Retinal pigment epithelial cell (primary cell): ENCODE measurements at regions not wholly inside any gene's neighbourhood (a gene's known extent, or its start where the extent isn't known, plus 50 kb on each side); places are given as distances from the start of the nearest gene placed in this dataset.

Experiments
- DNase-seq: peaks from one replicate; pipeline ENCODE4 v3.0.0-alpha.2; 2010; ENCODE audit warnings: low read depth
- H3K4me3 ChIP-seq: 2 replicates; pipeline ENCODE4 v1.5.1; 2011; ENCODE audit warnings: mild to moderate bottlenecking, low read length, control low read depth, moderate library complexity
- TF ChIP-seq, protein P1 (sequence below): conservative IDR thresholded peaks from 2 replicates; pipeline ENCODE4 v1.5.1; 2011; ENCODE audit warnings: low read depth, low read length, control low read depth, inconsistent platforms

DNA sequence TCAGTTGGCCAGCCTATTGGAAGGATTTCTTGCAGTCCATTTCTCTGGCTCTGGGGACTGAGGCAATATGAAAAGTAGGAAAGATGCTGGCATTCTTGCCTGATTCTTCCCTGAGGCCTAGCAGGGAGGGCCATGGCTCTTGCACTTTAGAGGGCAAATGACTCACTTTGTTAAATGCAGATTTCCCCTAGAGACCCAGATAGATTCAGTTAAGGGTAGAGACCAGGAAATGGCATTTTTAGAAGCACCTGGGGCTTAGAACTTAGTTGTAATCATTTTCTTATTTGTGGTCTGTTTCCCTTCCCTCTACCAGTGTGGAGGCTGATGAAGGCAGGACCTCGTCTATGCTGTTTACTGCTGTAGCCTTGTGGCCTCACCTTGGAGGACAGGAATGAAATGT is 112.8 kb upstream of the NR3C1 start:
- TF ChIP-seq, protein P1, sequence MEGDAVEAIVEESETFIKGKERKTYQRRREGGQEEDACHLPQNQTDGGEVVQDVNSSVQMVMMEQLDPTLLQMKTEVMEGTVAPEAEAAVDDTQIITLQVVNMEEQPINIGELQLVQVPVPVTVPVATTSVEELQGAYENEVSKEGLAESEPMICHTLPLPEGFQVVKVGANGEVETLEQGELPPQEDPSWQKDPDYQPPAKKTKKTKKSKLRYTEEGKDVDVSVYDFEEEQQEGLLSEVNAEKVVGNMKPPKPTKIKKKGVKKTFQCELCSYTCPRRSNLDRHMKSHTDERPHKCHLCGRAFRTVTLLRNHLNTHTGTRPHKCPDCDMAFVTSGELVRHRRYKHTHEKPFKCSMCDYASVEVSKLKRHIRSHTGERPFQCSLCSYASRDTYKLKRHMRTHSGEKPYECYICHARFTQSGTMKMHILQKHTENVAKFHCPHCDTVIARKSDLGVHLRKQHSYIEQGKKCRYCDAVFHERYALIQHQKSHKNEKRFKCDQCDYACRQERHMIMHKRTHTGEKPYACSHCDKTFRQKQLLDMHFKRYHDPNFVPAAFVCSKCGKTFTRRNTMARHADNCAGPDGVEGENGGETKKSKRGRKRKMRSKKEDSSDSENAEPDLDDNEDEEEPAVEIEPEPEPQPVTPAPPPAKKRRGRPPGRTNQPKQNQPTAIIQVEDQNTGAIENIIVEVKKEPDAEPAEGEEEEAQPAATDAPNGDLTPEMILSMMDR, result no peak
- no peak for DNase-seq
- no peak overlapping the region for H3K4me3 ChIP-seq

DNA sequence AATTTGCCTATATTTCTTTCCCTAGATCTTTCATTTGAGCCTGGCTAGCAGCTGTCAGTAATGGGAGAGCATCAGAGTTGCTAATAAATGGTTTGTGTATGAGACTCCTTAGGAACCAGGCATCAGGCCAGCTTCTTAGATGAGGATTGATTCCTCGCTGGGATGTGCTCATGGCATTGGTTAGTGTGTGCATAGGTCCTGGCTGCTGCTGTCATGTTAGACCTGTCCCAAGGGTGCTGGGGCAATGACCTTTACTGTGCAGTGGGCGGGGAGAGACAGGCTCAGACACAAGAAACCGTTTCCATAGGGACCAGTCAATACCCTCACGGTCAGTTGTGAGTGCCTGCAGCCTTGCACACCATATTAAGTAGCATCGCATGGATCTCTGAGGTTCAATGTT is 112.3 kb upstream of the NR3C1 start:
- DNase-seq, result no peak
- TF ChIP-seq, protein P1, result no peak
- no peak overlapping the region for H3K4me3 ChIP-seq

DNA sequence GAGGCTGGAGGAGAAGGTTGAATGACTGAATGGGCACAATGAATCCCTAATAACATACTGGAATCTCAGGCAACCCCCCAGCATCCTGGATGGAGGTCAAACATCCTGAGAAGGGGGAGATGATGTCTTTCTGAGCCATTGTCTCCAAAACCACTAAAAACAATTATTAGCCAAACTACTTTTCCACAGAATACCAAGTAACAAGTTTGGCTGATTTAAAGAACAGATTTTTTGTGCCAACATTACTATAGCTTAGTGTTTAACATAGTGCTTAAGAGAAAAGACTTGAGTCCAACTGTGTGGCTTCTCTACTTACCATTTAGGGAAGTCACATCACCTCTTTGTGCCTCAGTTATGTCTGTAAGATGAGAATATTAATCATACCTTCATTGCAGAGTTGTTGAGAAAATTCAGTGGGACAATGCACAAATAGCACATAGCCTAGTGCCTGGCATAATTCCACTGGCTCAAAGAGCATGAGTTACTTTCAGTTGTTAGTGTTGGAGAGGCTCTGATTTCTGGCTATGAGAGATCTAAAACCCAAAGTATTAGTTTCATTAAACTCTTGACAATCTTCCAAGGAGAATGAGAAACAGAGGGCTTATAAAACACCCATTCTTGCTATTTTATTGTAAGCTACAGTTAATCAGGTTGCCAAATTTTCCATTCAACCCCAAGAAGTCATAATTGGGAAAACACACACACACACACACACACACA is 111.3 kb upstream of the NR3C1 start:
- TF ChIP-seq, protein P1, result no peak
- no peak for DNase-seq

DNA sequence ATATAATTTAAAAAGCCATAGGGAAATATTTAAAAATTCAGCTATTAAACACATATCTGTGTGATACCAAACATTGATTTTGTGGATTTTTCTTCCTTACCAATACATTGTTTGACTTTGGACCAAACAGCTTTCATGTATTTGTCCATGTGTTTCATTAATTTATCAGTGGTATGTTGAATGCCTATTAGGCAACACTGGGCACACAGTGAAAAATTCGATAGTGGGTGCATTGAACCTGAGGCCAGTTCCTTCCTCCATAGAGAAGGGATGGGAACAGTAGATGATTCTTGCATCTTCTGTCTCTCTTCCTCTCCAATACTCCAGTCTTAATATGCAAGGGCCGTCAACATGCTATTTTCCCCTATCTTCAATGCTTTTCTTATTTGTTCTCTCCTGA is 110.2 kb upstream of the NR3C1 start:
- H3K4me3 ChIP-seq, result no peak overlapping the region
- TF ChIP-seq, protein P1, result no peak
- no peak for DNase-seq

More for the DNA sequence above, 111.3 kb upstream of the NR3C1 start:
- H3K4me3 ChIP-seq, result no peak overlapping the region

DNA sequence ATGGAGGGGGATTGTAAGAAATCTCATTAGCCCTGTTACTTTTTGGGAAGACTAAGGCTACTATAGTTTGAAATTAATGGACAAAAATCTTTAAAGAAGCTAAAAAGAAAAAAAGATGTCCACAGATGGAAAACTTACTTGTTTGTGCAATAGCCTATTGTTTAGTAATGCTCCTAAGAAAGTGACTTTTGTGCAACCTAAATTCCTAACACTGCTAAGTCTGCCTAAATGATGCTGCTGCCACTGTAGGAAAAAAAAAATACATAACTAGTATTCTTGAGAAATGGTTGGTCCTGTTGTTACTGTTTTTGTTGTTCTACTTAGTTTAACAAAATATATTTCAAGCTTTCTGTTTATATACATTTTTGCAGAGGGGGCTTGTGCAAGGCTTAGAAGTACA is 108.2 kb upstream of the NR3C1 start:
- no peak overlapping the region for H3K4me3 ChIP-seq
- no peak for DNase-seq
- TF ChIP-seq, protein P1, result no peak

DNA sequence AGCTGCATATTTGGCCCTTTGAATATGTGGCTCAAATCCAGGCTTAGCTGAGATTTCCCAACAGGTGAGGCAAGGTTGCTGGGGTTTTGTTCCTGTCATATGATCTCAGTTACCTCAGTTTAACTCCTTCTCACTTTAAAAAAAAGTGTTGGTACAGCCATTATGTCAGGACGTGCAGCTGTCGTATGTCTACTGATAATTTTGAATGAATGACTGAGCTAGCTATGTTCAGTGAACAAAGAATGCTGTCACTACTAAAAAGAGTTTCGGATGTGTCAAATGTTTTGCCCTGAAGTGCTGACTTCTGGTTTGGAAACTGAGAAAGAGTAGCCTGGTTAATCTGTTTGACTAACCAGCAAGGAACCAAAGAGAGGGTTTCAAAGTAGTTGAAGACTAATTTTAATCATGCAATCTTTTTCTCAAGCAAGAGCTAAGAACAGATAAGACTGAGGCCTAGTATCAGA is 106.3 kb upstream of the NR3C1 start:
- TF ChIP-seq, protein P1, result no peak
- no peak for DNase-seq
- no peak overlapping the region for H3K4me3 ChIP-seq

DNA sequence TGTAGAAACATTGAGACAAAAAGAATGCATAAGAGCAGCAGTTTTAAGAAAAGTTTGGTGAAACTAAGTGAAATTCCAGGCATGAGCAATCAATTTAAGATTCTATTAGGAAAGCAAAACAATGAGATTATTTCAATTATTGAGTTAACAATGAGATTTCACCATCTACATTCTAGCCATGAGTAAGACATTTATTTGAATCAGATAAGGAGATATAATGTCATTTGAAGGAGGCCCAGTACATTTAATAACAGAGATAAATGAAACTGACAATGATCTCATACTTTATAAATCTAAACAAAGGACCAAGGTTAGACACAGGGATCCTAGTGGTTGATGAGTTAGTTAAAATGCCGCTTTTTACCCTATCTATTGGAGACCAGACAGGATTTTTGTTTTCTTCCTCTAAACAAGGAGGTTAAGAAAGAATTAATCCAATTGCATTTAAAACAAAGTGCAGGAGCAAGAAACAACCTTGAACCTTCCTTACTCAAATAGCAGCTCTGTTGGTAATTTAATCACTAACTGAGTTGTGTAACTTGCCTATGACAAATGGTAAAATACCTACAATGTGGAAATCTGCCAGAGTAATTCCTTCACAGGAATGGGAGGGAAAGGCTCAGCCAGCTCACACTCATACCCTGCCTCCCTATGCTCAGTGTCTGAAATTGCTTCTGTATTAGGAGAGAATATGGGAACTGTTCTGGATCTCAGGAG is 103.5 kb upstream of the NR3C1 start:
- peak; percentile 74 for DNase-seq
- H3K4me3 ChIP-seq, result no peak overlapping the region
- TF ChIP-seq, protein P1, result peak; percentile 17
